ENCODE measurements at regions not wholly inside any gene's neighbourhood (a gene's known extent, or its start where the extent isn't known, plus 50 kb on each side); places are given as distances from the start of the nearest gene placed in this dataset.

- no peak for TF ChIP-seq POLR2A (IDR thresholded peaks at IDR 0.05)
- no peak for TF ChIP-seq CTCF (IDR thresholded peaks at IDR 0.05 in 4 of 5, conservative IDR thresholded peaks at IDR 0.05 in 1 of 5)
Measured at GRCh38 chr3:18092726-18093125, 332.4 kb downstream of the SATB1 start.
